ENCODE measurements at regions not wholly inside any gene's neighbourhood (a gene's known extent, or its start where the extent isn't known, plus 50 kb on each side); places are given as distances from the start of the nearest gene placed in this dataset.

- Histone ChIP-seq H3K4me1 (ENCODE audit: insufficient read depth, low read length, poor library complexity, severe bottlenecking) (no peaks in the 10 kb centered on the region), H2AFZ (ENCODE audit: low read length) (no peak overlapping the region)
Observed at GRCh38 chr3:20842002-20842401, 656.0 kb upstream of the SGO1 start.

GRCh38 chr3:20837676-20838302 is 651.8 kb upstream of the SGO1 start:
- Histone ChIP-seq H3K9me3 (ENCODE audit: insufficient read depth, low read depth, low read length) (no peaks in the 10 kb centered on the region), H3K27me3 (ENCODE audit: insufficient read depth, low read length, poor library complexity, severe bottlenecking) (no peaks in the 10 kb centered on the region), H3K36me3 (ENCODE audit: insufficient read depth, low read length) (no peaks in the 10 kb centered on the region), H2AFZ (ENCODE audit: low read length) (no peak overlapping the region), H3K79me2 (ENCODE audit: insufficient read depth, low read length) (no peaks in the 10 kb centered on the region), H3K4me3 (ENCODE audit: low read length, poor library complexity, severe bottlenecking) (no peak overlapping the region), H3K9ac (ENCODE audit: low read depth, low read length, poor library complexity, severe bottlenecking) (no peak overlapping the region), H3K4me1 (ENCODE audit: insufficient read depth, low read length, poor library complexity, severe bottlenecking) (no peaks in the 10 kb centered on the region), H3K4me2 (ENCODE audit: low read depth, low read length, poor library complexity, severe bottlenecking) (no peak overlapping the region), H3F3A (ENCODE audit: low read depth) (no peaks in the 10 kb centered on the region), H4K20me1 (ENCODE audit: insufficient read depth, low read length, poor library complexity, severe bottlenecking) (no peaks in the 10 kb centered on the region), H3K9me2 (replicated peaks; ENCODE audit: low read depth, low read length) (no peaks in the 10 kb centered on the region)
- TF ChIP-seq EZH2phosphoT487 (IDR thresholded peaks at IDR 0.05; ENCODE audit: borderline replicate concordance) (no peak), CTCF (conservative IDR thresholded peaks at IDR 0.05; ENCODE audit: low read length) (no peak)

More at GRCh38 chr3:20842002-20842401, 656.0 kb upstream of the SGO1 start:
- no peak overlapping the region for H3K4me3 ChIP-seq (ENCODE audit: low read length, poor library complexity, severe bottlenecking)
- H3K4me2 ChIP-seq (ENCODE audit: low read depth, low read length, poor library complexity, severe bottlenecking), result no peak overlapping the region
- H3F3A ChIP-seq (ENCODE audit: low read depth), result no peaks in the 10 kb centered on the region
- no peak for TF ChIP-seq EZH2phosphoT487 (IDR thresholded peaks at IDR 0.05; ENCODE audit: borderline replicate concordance)
- TF ChIP-seq CTCF (conservative IDR thresholded peaks at IDR 0.05; ENCODE audit: low read length), result no peak
- H3K9ac ChIP-seq (ENCODE audit: low read depth, low read length, poor library complexity, severe bottlenecking), result no peak overlapping the region
- H4K20me1 ChIP-seq (ENCODE audit: insufficient read depth, low read length, poor library complexity, severe bottlenecking), result no peaks in the 10 kb centered on the region
- no peaks in the 10 kb centered on the region for H3K79me2 ChIP-seq (ENCODE audit: insufficient read depth, low read length)
- H3K9me2 ChIP-seq (replicated peaks; ENCODE audit: low read depth, low read length), result no peaks in the 10 kb centered on the region
- no peaks in the 10 kb centered on the region for H3K9me3 ChIP-seq (ENCODE audit: insufficient read depth, low read depth, low read length)
- H3K36me3 ChIP-seq (ENCODE audit: insufficient read depth, low read length), result no peaks in the 10 kb centered on the region
- H3K27me3 ChIP-seq (ENCODE audit: insufficient read depth, low read length, poor library complexity, severe bottlenecking), result no peaks in the 10 kb centered on the region

- H4K20me1 ChIP-seq (ENCODE audit: insufficient read depth, low read length, poor library complexity, severe bottlenecking), result no peaks in the 10 kb centered on the region
- H3K4me3 ChIP-seq (ENCODE audit: low read length, poor library complexity, severe bottlenecking), result no peak overlapping the region
- H3K27me3 ChIP-seq (ENCODE audit: insufficient read depth, low read length, poor library complexity, severe bottlenecking), result no peaks in the 10 kb centered on the region
- H3K4me1 ChIP-seq (ENCODE audit: insufficient read depth, low read length, poor library complexity, severe bottlenecking), result no peaks in the 10 kb centered on the region
- H2AFZ ChIP-seq (ENCODE audit: low read length), result no peak overlapping the region
- no peaks in the 10 kb centered on the region for H3K9me2 ChIP-seq (replicated peaks; ENCODE audit: low read depth, low read length)
- no peaks in the 10 kb centered on the region for H3K9me3 ChIP-seq (ENCODE audit: insufficient read depth, low read depth, low read length)
- no peak for TF ChIP-seq EZH2phosphoT487 (IDR thresholded peaks at IDR 0.05; ENCODE audit: borderline replicate concordance)
- no peak for TF ChIP-seq CTCF (conservative IDR thresholded peaks at IDR 0.05; ENCODE audit: low read length)
- H3F3A ChIP-seq (ENCODE audit: low read depth), result no peaks in the 10 kb centered on the region
- no peak overlapping the region for H3K9ac ChIP-seq (ENCODE audit: low read depth, low read length, poor library complexity, severe bottlenecking)
- H3K79me2 ChIP-seq (ENCODE audit: insufficient read depth, low read length), result no peaks in the 10 kb centered on the region
- H3K36me3 ChIP-seq (ENCODE audit: insufficient read depth, low read length), result no peaks in the 10 kb centered on the region
- H3K4me2 ChIP-seq (ENCODE audit: low read depth, low read length, poor library complexity, severe bottlenecking), result no peak overlapping the region
Observed at GRCh38 chr3:20836801-20837200, 650.8 kb upstream of the SGO1 start.

Measured in Loucy (cell line).